HepG2 (cell line): ENCODE measurements at regions not wholly inside any gene's neighbourhood (a gene's known extent, or its start where the extent isn't known, plus 50 kb on each side); places are given as distances from the start of the nearest gene placed in this dataset.
A peak's percentile ranks its signal among the peaks of the same experiment; 100 is the strongest.
"Not testable (repeated sequence)": the region's sequence is repeated elsewhere in the genome, so short reads cannot be mapped to it uniquely, and the experiment has no call there.

Source experiments
- ATAC-seq: fragments of 200-7000 bp; cut with Tn5 transposase; 3 replicates; pipeline ENCODE4 v1.9.1; 2020; ENCODE audit warnings: mild to moderate bottlenecking, moderate library complexity
- BruUV-seq: library from RNA; stranded (reverse); fragments of 400-500 nt; replicated peaks from 2 replicates; lab custom pipeline; 2021; lab: Mats Ljungman, UMichigan
- CTCF ChIA-PET: fragments of 300-600 bp; formaldehyde crosslinking; extraction: SDS; loops from one replicate; lab custom pipeline; 2021; ENCODE audit warnings: low total read pairs, inconsistent platforms, low intra/inter-chr PET ratio; lab: Yijun Ruan, JAX
- POLR2A ChIA-PET: fragments of 350-600 bp; sonication (Branson Sonifier 250); formaldehyde crosslinking; loops from one replicate; lab custom pipeline; 2020; ENCODE audit warnings: antibody characterized with exemption, inconsistent platforms; lab: Yijun Ruan, JAX
- DNase-seq: peaks from one replicate; pipeline ENCODE4 v3.0.0-alpha.2; 2015; ENCODE audit warnings: low spot score
- FAIRE-seq: peaks from 3 replicates; lab custom pipeline; 2011; peaks lifted over from hg19 to GRCh38; lab: Jason Lieb, UNC
- H2AFZ ChIP-seq: one replicate; pipeline ENCODE4 v1.6.1; 2011; ENCODE audit warnings: low read length, inconsistent platforms
- H3K27ac ChIP-seq: fragments of 300-600 bp; 3 replicates; pipeline ENCODE4 v1.8.0; 2011; ENCODE audit warnings: mixed run types, mild to moderate bottlenecking, mixed read lengths, low read length, inconsistent platforms; ENCODE audit not compliant: insufficient read depth; ENCODE audit errors: extremely low read length
- H3K27me3 ChIP-seq, 2 experiments: fragments of 200-600 bp in 1 of 2; 2 replicates in 1 of 2; 3 replicates in 1 of 2; pipeline versions ENCODE4 v1.6.0 to v1.8.0; 2011; ENCODE audit warnings: low read length in 2 of 2, mild to moderate bottlenecking in 2 of 2, moderate library complexity in 2 of 2, inconsistent platforms in 1 of 2; ENCODE audit not compliant: insufficient read depth in 2 of 2, control insufficient read depth in 1 of 2
- H3K36me3 ChIP-seq, 2 experiments: fragments of 200-600 bp in 1 of 2; replicated peaks in 1 of 2; 2 replicates in 1 of 2; 3 replicates in 1 of 2; pipeline versions ENCODE4 v1.5.1 to v1.8.0; 2011; ENCODE audit warnings: low read length in 2 of 2, inconsistent platforms in 1 of 2; ENCODE audit not compliant: insufficient read depth in 2 of 2, control insufficient read depth in 1 of 2
- H3K4me1 ChIP-seq: 2 replicates; pipeline ENCODE4 v1.5.1; 2012; ENCODE audit warnings: low read length, inconsistent platforms; ENCODE audit not compliant: insufficient read depth
- H3K4me2 ChIP-seq: 2 replicates; pipeline ENCODE4 v1.6.0; 2011; ENCODE audit warnings: low read depth, low read length, inconsistent platforms
- H3K4me3 ChIP-seq, 3 experiments: fragments of 200-600 bp in 1 of 3; sonication (generic), shearing (Covaris generic) in 1 of 3; replicated peaks in 1 of 3; 2 replicates each; pipeline ENCODE4 v1.5.1; 2011 to 2016; ENCODE audit warnings: low read length in 3 of 3, inconsistent platforms in 2 of 3, low read depth in 2 of 3, mild to moderate bottlenecking in 2 of 3, control low read depth in 1 of 3, mixed read lengths in 1 of 3; ENCODE audit not compliant: insufficient read depth in 1 of 3
- H3K79me2 ChIP-seq: one replicate; pipeline ENCODE4 v1.6.1; 2011; ENCODE audit warnings: low read length, inconsistent platforms; ENCODE audit not compliant: insufficient read depth
- H3K9ac ChIP-seq: 2 replicates; pipeline ENCODE4 v1.6.0; 2011; ENCODE audit warnings: mild to moderate bottlenecking, low read depth, low read length, inconsistent platforms; ENCODE audit not compliant: insufficient read depth
- H3K9me3 ChIP-seq: 2 replicates; pipeline ENCODE4 v1.5.1; 2012; ENCODE audit warnings: mild to moderate bottlenecking, low read length
- H4K20me1 ChIP-seq: 2 replicates; pipeline ENCODE4 v1.6.0; 2011; ENCODE audit warnings: inconsistent platforms, mild to moderate bottlenecking, low read length, moderate library complexity; ENCODE audit not compliant: insufficient read depth
- CTCF ChIP-seq: sonication (generic); formaldehyde crosslinking; IDR thresholded peaks from 2 replicates; pipeline ENCODE4 v1.5.0; 2020; ENCODE audit warnings: mild to moderate bottlenecking, missing genetic modification reagents, moderate library complexity
- ZFP62 ChIP-seq: sonication (generic); formaldehyde crosslinking; IDR thresholded peaks from 2 replicates; pipeline ENCODE4 v1.4.0; 2020; ENCODE audit warnings: missing genetic modification reagents
- WGBS: methylation state at CpG from one replicate; pipeline ENCODE4 v1.1.6; 2017; ENCODE audit warnings: low lambda C conversion rate; 5-methylcytosine and 5-hydroxymethylcytosine counted together
- in situ Hi-C: cut with HindIII; loops from 2 replicates; pipeline ENCODE4 v1.10.0; 2017; ENCODE audit warnings: low pct_unique_long_range_greater_than_20kb; ENCODE audit not compliant: extremely low pct_ligation_motif_present
- intact Hi-C: fragments of 100-400 bp; cut with micrococcal nuclease; formaldehyde crosslinking; loops from one replicate; pipeline ENCODE4 v1.10.0; 2022; ENCODE audit not compliant: unreplicated experiment

- FAIRE-seq, in situ Hi-C loops: not testable (repeated sequence)
Measured at GRCh38 chr9:82061801-82062200, 73.2 kb downstream of the SPATA31D1 start.

GRCh38 chr9:82062245-82062644 lies 73.7 kb downstream of the SPATA31D1 start:
- Histone ChIP-seq H3K27ac (no peak overlapping the region), H3K27me3 (no peaks in the 10 kb centered on the region), H2AFZ (no peak overlapping the region), H3K9ac (no peak overlapping the region), H3K36me3 (no peaks in the 10 kb centered on the region), H3K4me2 (no peak overlapping the region), H3K9me3 (no peaks in the 10 kb centered on the region), H3K4me1 (no peaks in the 10 kb centered on the region), H3K4me3 (no peak overlapping the region), H4K20me1 (no peaks in the 10 kb centered on the region), H3K79me2 (no peaks in the 10 kb centered on the region)
- intact Hi-C loops (no loop called here), in situ Hi-C loops (no loop called here)
- FAIRE-seq (no peak), ATAC-seq (no peak), DNase-seq (no peak)
- no TSS peak for BruUV-seq
- CTCF ChIA-PET: no interaction called here
- WGBS: 59% methylated on average over 12 of the region's 12 CpGs
- POLR2A ChIA-PET: no interaction called here
- no peak for TF ChIP-seq ZFP62 (CRISPR knock-in tag)

More at GRCh38 chr9:82061801-82062200, 73.2 kb downstream of the SPATA31D1 start:
- H3K4me1 ChIP-seq, H3K4me3 ChIP-seq, H4K20me1 ChIP-seq, CTCF ChIA-PET, H3K4me2 ChIP-seq, H3K36me3 ChIP-seq, H3K27me3 ChIP-seq, intact Hi-C loops, H3K79me2 ChIP-seq, DNase-seq, H3K27ac ChIP-seq, H3K9me3 ChIP-seq, H3K9ac ChIP-seq, H2AFZ ChIP-seq, BruUV-seq, POLR2A ChIA-PET, ATAC-seq: not testable (repeated sequence)
- peak; percentile 38; the same call in 1 of the 2 replicates for TF ChIP-seq CTCF (CRISPR knock-in tag)
- WGBS: 25% methylated on average over 2 of the region's 7 CpGs
